ENCODE measurements at regions not wholly inside any gene's neighbourhood (a gene's known extent, or its start where the extent isn't known, plus 50 kb on each side); places are given as distances from the start of the nearest gene placed in this dataset.
"Not testable (repeated sequence)": the region's sequence is repeated elsewhere in the genome, so short reads cannot be mapped to it uniquely, and the experiment has no call there.

GRCh38 chr21:16218682-16219343 is 489.0 kb downstream of the USP25 start:
- no peak for DNase-seq (ENCODE audit: low read depth in 2 of 2)

- not testable (repeated sequence) for DNase-seq (ENCODE audit: low read depth in 2 of 2)
Measured at GRCh38 chr21:16224756-16225155, 495.0 kb downstream of the USP25 start.

GRCh38 chr21:16239659-16240265 is 510.0 kb downstream of the USP25 start:
- DNase-seq (ENCODE audit: low read depth in 2 of 2): no peak

- no peak for DNase-seq (ENCODE audit: low read depth in 2 of 2)
Measured at GRCh38 chr21:16241016-16241415, 511.2 kb downstream of the USP25 start.

- no peak for DNase-seq (ENCODE audit: low read depth in 2 of 2)
Measured at GRCh38 chr21:16241479-16241963, 511.7 kb downstream of the USP25 start.

- DNase-seq (ENCODE audit: low read depth in 2 of 2): no peak
Measured at GRCh38 chr21:16243396-16243795, 513.6 kb downstream of the USP25 start.

- no peak for DNase-seq (ENCODE audit: low read depth in 2 of 2)
Measured at GRCh38 chr21:16248705-16249104, 518.9 kb downstream of the USP25 start.

GRCh38 chr21:16250273-16250672 is 520.5 kb downstream of the USP25 start:
- DNase-seq (ENCODE audit: low read depth in 2 of 2): no peak

GRCh38 chr21:16258844-16259611 is 529.2 kb downstream of the USP25 start:
- DNase-seq (ENCODE audit: low read depth in 2 of 2): no peak

GRCh38 chr21:16262091-16262490 is 532.3 kb downstream of the USP25 start:
- DNase-seq (ENCODE audit: low read depth in 2 of 2): no peak

- DNase-seq (ENCODE audit: low read depth in 2 of 2): no peak
Measured at GRCh38 chr21:16264319-16264718, 534.5 kb downstream of the USP25 start.

- DNase-seq (ENCODE audit: low read depth in 2 of 2): no peak
Measured at GRCh38 chr21:16269476-16269875, 539.7 kb downstream of the USP25 start.

GRCh38 chr21:16279731-16280581 is 550.2 kb downstream of the USP25 start:
- DNase-seq (ENCODE audit: low read depth in 2 of 2): no peak

- no peak for DNase-seq (ENCODE audit: low read depth in 2 of 2)
Measured at GRCh38 chr21:16280686-16281091, 550.9 kb downstream of the USP25 start.

GRCh38 chr21:16283516-16283915 is 553.7 kb downstream of the USP25 start:
- DNase-seq (ENCODE audit: low read depth in 2 of 2): no peak

GRCh38 chr21:16285605-16286126 is 555.9 kb downstream of the USP25 start:
- no peak for DNase-seq (ENCODE audit: low read depth in 2 of 2)

- no peak for DNase-seq (ENCODE audit: low read depth in 2 of 2)
Measured at GRCh38 chr21:16287046-16287445, 557.3 kb downstream of the USP25 start.

GRCh38 chr21:16291296-16291695 is 561.5 kb downstream of the USP25 start:
- DNase-seq (ENCODE audit: low read depth in 2 of 2): no peak

- DNase-seq (ENCODE audit: low read depth in 2 of 2): no peak
Measured at GRCh38 chr21:16294128-16294527, 564.3 kb downstream of the USP25 start.

- DNase-seq (ENCODE audit: low read depth in 2 of 2): no peak
Measured at GRCh38 chr21:16302851-16303282, 573.1 kb downstream of the USP25 start.

All from activated CD4-positive, alpha-beta T cell treated with anti-CD3 and anti-CD28 coated beads for 24 hours (primary cell).